Neural cell (in vitro differentiated cells): ENCODE measurements at regions not wholly inside any gene's neighbourhood (a gene's known extent, or its start where the extent isn't known, plus 50 kb on each side); places are given as distances from the start of the nearest gene placed in this dataset.
"Not testable (repeated sequence)": the region's sequence is repeated elsewhere in the genome, so short reads cannot be mapped to it uniquely, and the experiment has no call there.

Source experiments
- H2AFZ ChIP-seq: fragments of 200-600, 300-800 bp; sonication (generic), shearing (Covaris generic); 2 replicates; pipeline ENCODE4 v1.6.0; 2014; ENCODE audit warnings: low read depth, mild to moderate bottlenecking, antibody characterized with exemption, low read length, moderate library complexity
- H3F3A ChIP-seq: fragments of 200-600 bp; shearing (Covaris generic); 2 replicates; pipeline ENCODE4 v1.6.1; 2016; ENCODE audit warnings: mild to moderate bottlenecking, moderate library complexity, mixed read lengths, antibody characterized with exemption, low read length; ENCODE audit not compliant: insufficient read depth, poor library complexity, severe bottlenecking
- H3K27ac ChIP-seq: fragments of 200-600, 300-800 bp; sonication (generic), shearing (Covaris generic); 2 replicates; pipeline ENCODE4 v1.5.1; 2014; ENCODE audit warnings: mild to moderate bottlenecking, low read length, moderate library complexity
- H3K27me3 ChIP-seq: fragments of 300-800, 200-600 bp; sonication (generic), shearing (Covaris generic); 2 replicates; pipeline ENCODE4 v1.6.0; 2014; ENCODE audit warnings: mild to moderate bottlenecking, low read depth, low read length, moderate library complexity; ENCODE audit not compliant: insufficient read depth
- H3K36me3 ChIP-seq: fragments of 300-800, 200-600 bp; sonication (generic), shearing (Covaris generic); 2 replicates; pipeline ENCODE4 v1.5.1; 2014; ENCODE audit warnings: mild to moderate bottlenecking, antibody characterized with exemption, low read length, moderate library complexity; ENCODE audit not compliant: insufficient read depth
- H3K4me2 ChIP-seq: fragments of 300-800, 200-600 bp; sonication (generic), shearing (Covaris generic); 2 replicates; pipeline ENCODE4 v1.6.0; 2014; ENCODE audit warnings: mild to moderate bottlenecking, low read length
- H3K4me3 ChIP-seq: fragments of 300-800, 200-600 bp; sonication (generic), shearing (Covaris generic); 2 replicates; pipeline ENCODE4 v1.5.1; 2014; ENCODE audit warnings: mild to moderate bottlenecking, low read length, moderate library complexity
- H3K79me2 ChIP-seq: fragments of 200-600 bp; shearing (Covaris generic); replicated peaks from 2 replicates; pipeline ENCODE4 v1.6.0; 2014; ENCODE audit warnings: mild to moderate bottlenecking, low read length, moderate library complexity; ENCODE audit not compliant: insufficient read depth
- H3K9ac ChIP-seq: fragments of 300-800, 200-600 bp; sonication (generic), shearing (Covaris generic); 2 replicates; pipeline ENCODE4 v1.6.1; 2016; ENCODE audit warnings: mild to moderate bottlenecking, low read length, mixed read lengths
- H3K9me2 ChIP-seq: fragments of 200-600 bp; shearing (Covaris generic); 2 replicates; pipeline ENCODE4 v1.6.1; 2016; ENCODE audit warnings: mild to moderate bottlenecking, low read length, mixed read lengths; ENCODE audit not compliant: insufficient read depth
- H3K9me3 ChIP-seq: fragments of 200-600, 300-800 bp; sonication (generic), shearing (Covaris generic); 2 replicates; pipeline ENCODE4 v1.6.1; 2016; ENCODE audit warnings: mild to moderate bottlenecking, mixed run types, low read length, moderate library complexity, mixed read lengths
- H4K20me1 ChIP-seq: fragments of 200-600 bp; shearing (Covaris generic); 2 replicates; pipeline ENCODE4 v1.6.1; 2016; ENCODE audit warnings: mild to moderate bottlenecking, mixed run types; ENCODE audit not compliant: insufficient read depth
- EP300 ChIP-seq: fragments of 450-650 bp; conservative IDR thresholded peaks from 2 replicates; pipeline ENCODE4 v1.6.1; 2014; ENCODE audit warnings: antibody characterized with exemption, mild to moderate bottlenecking, moderate library complexity; ENCODE audit not compliant: poor library complexity, severe bottlenecking
- EZH2 ChIP-seq: fragments of 200-600, 300-800 bp; shearing (Covaris generic), sonication (generic); IDR thresholded peaks from 2 replicates; pipeline ENCODE4 v1.6.1; 2014; ENCODE audit warnings: antibody characterized with exemption, low read length, borderline replicate concordance, mild to moderate bottlenecking; ENCODE audit not compliant: insufficient read depth, poor library complexity, severe bottlenecking
- MXI1 ChIP-seq: fragments of 450-650 bp; conservative IDR thresholded peaks from 2 replicates; pipeline ENCODE4 v1.6.1; 2014; ENCODE audit warnings: antibody characterized with exemption, mild to moderate bottlenecking; ENCODE audit not compliant: poor library complexity, severe bottlenecking
- POLR2AphosphoS5 ChIP-seq: IDR thresholded peaks from 2 replicates; pipeline ENCODE4 v1.6.1; 2012
- RAD21 ChIP-seq: fragments of 450-650 bp; conservative IDR thresholded peaks from 2 replicates; pipeline ENCODE4 v1.6.1; 2014; ENCODE audit warnings: antibody characterized with exemption, mild to moderate bottlenecking, moderate library complexity
- REST ChIP-seq: IDR thresholded peaks from 2 replicates; pipeline ENCODE4 v1.6.1; 2012; ENCODE audit warnings: borderline replicate concordance
- SMC3 ChIP-seq: fragments of 450-650 bp; conservative IDR thresholded peaks from 2 replicates; pipeline ENCODE4 v1.6.1; 2014; ENCODE audit warnings: antibody characterized with exemption, mild to moderate bottlenecking, moderate library complexity; ENCODE audit not compliant: poor library complexity
- TAF1 ChIP-seq: IDR thresholded peaks from 2 replicates; pipeline ENCODE4 v1.6.1; 2012; ENCODE audit warnings: low read depth
- TF ChIP-seq, protein P1 (sequence below): fragments of 450-650 bp; IDR thresholded peaks from 2 replicates; pipeline ENCODE4 v1.5.1; 2014; ENCODE audit warnings: antibody characterized with exemption, mild to moderate bottlenecking, moderate library complexity; ENCODE audit not compliant: poor library complexity, severe bottlenecking

DNA sequence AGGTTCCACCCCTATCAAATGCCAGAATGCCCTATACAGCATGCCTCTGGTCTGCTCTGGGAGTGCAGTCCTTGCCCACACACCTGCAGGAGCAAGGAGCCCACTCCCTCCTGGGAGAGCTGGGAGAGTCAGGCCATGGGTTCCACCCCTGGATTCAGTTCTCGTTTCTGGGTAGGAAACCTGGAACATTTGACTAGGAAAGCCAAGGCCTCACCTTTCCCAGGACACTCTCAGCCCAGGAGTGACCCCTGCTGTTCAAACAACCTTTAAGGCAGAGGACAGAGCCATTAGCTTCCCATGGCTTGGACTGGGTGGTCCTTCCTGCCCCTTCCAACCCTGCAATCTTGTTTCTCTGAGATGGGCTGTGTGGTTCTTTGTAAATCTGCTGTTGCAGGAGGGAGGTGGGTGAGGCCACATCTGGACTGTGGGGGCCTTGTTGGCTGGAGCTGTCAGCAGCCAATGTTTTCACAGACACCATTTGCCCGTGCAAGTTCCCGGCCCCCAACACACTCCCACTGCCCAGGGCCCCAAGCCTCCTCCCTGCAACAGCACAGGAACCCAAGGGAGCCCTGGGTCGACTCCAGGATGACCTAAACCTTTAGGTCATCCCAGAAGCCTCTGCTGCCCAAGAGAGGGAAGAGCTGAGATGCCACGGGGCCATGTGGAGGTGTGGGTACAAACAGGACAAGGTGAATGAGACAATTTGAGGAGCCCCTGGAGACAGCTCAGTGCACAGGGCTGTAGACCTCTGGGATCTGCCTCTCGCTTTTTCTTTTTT, 104.4 kb downstream of the PJA1 start:
- Histone ChIP-seq H3K27ac (no peak overlapping the region), H4K20me1 (no peaks in the 10 kb centered on the region)
- TF ChIP-seq TAF1 (no peak), EP300 (no peak)

GRCh38 chrX:69055193-69055592, 110.1 kb downstream of the PJA1 start:
- no peaks in the 10 kb centered on the region for H3F3A ChIP-seq
- no peaks in the 10 kb centered on the region for H4K20me1 ChIP-seq
- no peaks in the 10 kb centered on the region for H3K36me3 ChIP-seq
- H3K27ac ChIP-seq = no peak overlapping the region
- no peak overlapping the region for H2AFZ ChIP-seq
- no peaks in the 10 kb centered on the region for H3K27me3 ChIP-seq
- H3K9ac ChIP-seq = no peak overlapping the region
- H3K4me3 ChIP-seq = no peak overlapping the region
- no peaks in the 10 kb centered on the region for H3K9me3 ChIP-seq
- TF ChIP-seq POLR2AphosphoS5 (no peak), MXI1 (no peak), SMC3 (no peak), RAD21 (no peak)
- TF ChIP-seq, protein P1, sequence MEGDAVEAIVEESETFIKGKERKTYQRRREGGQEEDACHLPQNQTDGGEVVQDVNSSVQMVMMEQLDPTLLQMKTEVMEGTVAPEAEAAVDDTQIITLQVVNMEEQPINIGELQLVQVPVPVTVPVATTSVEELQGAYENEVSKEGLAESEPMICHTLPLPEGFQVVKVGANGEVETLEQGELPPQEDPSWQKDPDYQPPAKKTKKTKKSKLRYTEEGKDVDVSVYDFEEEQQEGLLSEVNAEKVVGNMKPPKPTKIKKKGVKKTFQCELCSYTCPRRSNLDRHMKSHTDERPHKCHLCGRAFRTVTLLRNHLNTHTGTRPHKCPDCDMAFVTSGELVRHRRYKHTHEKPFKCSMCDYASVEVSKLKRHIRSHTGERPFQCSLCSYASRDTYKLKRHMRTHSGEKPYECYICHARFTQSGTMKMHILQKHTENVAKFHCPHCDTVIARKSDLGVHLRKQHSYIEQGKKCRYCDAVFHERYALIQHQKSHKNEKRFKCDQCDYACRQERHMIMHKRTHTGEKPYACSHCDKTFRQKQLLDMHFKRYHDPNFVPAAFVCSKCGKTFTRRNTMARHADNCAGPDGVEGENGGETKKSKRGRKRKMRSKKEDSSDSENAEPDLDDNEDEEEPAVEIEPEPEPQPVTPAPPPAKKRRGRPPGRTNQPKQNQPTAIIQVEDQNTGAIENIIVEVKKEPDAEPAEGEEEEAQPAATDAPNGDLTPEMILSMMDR = no peak
- H3K79me2 ChIP-seq = no peaks in the 10 kb centered on the region
- no peaks in the 10 kb centered on the region for H3K9me2 ChIP-seq
- H3K4me2 ChIP-seq = no peak overlapping the region

More for the DNA sequence above, 104.4 kb downstream of the PJA1 start:
- H3K9me3 ChIP-seq = no peaks in the 10 kb centered on the region
- no peaks in the 10 kb centered on the region for H3F3A ChIP-seq
- no peak overlapping the region for H3K9ac ChIP-seq
- no peaks in the 10 kb centered on the region for H3K36me3 ChIP-seq
- H3K27me3 ChIP-seq = no peaks in the 10 kb centered on the region
- H3K4me2 ChIP-seq = no peak overlapping the region
- H2AFZ ChIP-seq = no peak overlapping the region
- no peaks in the 10 kb centered on the region for H3K79me2 ChIP-seq
- no peak overlapping the region for H3K4me3 ChIP-seq
- no peaks in the 10 kb centered on the region for H3K9me2 ChIP-seq

GRCh38 chrX:69054497-69054896, 110.8 kb downstream of the PJA1 start:
- not testable (repeated sequence) for H3K4me3 ChIP-seq, H3K9me2 ChIP-seq, H3K27ac ChIP-seq, H2AFZ ChIP-seq, H3K36me3 ChIP-seq, H3K27me3 ChIP-seq, H3K79me2 ChIP-seq, H3K4me2 ChIP-seq, H3F3A ChIP-seq, H3K9ac ChIP-seq, H4K20me1 ChIP-seq, H3K9me3 ChIP-seq

DNA sequence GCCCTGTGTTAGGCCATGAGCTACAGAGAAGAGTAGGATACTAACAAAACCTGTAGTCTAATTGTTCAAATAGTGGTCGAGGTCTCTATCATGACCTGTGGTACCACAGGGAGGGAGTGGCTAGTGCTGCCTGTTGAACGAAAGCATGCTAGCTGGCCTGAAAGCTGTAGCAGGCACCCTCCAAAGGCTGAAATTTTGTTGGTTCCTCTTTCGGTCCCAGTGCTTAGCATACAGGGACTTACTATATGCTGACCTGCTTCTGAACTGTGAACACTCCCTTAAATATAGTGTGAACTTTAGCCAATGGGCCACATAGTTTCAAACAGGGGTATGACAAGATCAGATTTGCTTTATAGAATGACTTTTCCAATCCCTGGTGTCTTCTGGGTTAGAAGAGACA, 113.4 kb downstream of the PJA1 start:
- no peak overlapping the region for H3K27ac ChIP-seq
- no peak overlapping the region for H2AFZ ChIP-seq
- no peaks in the 10 kb centered on the region for H3K27me3 ChIP-seq
- no peak overlapping the region for H3K9ac ChIP-seq
- no peak for TF ChIP-seq MXI1
- TF ChIP-seq RAD21 = no peak
- no peak for TF ChIP-seq SMC3
- no peak for TF ChIP-seq REST
- TF ChIP-seq POLR2AphosphoS5 = no peak
- no peak for TF ChIP-seq EP300
- TF ChIP-seq, protein P1 = no peak
- TF ChIP-seq TAF1 = no peak
- no peak for TF ChIP-seq EZH2
- H3K9me3 ChIP-seq = no peaks in the 10 kb centered on the region
- no peaks in the 10 kb centered on the region for H3F3A ChIP-seq
- no peaks in the 10 kb centered on the region for H3K79me2 ChIP-seq
- no peaks in the 10 kb centered on the region for H3K36me3 ChIP-seq
- H4K20me1 ChIP-seq = no peaks in the 10 kb centered on the region
- no peaks in the 10 kb centered on the region for H3K9me2 ChIP-seq
- H3K4me3 ChIP-seq = no peak overlapping the region
- H3K4me2 ChIP-seq = no peak overlapping the region
